ENCODE measurements at regions not wholly inside any gene's neighbourhood (a gene's known extent, or its start where the extent isn't known, plus 50 kb on each side); places are given as distances from the start of the nearest gene placed in this dataset.

DNA sequence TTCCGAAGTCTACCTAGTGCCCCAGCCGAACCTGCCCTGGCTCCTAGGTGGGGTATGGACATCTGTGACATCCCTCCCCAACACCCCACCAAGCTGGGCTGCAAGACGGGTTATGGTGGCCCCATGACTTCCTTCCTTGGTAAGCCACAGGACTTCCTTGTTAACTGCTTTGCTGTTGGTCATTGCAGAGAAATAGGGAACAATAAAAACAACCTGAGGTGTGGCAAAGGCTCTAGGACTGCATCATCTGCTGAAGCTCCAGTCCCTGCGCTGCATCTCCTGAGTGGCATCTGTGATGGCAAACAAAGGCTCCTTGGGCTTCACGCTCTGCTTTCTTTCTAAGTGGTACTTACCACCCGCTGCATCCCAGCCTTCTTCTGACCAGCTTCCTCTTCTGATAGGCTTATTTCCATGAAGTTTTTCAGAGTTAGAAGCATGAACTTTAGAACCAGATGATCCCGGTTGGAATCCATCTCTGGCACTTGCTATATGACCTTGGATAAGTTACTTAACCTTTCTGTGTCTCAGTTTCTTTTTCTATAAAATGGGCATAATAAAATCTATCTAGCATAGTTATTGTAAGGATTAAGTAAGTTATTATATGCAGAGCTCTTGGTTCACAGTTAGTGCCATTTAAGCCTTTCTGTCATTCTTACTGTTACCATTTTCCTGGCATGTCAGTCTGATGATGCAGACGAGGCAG lies 216.8 kb downstream of the RPS24 start:
- no peak for DNase-seq

DNA sequence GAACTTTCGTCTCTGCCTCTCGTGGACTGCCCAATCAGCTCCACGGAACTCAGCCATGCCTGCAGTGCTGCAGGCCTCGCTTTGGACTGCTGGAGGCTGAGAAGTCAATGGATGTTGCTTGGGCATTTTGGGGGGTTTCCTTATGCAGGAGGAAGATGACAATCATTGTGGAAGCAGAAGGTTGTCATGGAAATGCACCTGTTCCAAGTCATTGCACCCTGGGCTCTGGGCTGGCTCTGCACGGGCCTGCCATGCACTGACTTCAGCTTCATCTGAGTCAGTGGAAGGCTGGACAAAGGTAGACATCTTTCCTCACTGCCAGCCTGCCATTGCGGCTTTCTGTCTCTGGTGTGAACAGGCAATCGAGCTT lies 217.3 kb downstream of the RPS24 start:
- no peak for DNase-seq

DNA sequence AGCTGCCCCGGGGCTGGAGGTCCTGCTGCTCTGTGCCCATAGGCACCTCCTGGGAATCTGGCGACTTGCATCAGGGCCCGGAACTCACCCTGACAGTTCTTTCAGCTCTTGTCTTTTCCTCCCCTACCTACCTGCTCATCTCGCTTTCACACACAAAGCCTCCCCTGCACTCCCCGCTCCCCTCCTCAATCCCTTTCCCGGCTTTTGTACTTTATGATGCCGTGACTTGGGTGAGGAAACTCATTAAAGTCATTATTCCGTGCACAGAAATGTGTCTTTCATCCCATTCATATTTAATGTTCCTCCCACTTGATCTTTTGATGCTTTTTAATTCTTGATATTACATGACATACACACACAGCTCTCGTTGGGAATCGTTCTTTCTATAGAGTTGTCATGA lies 218.6 kb downstream of the RPS24 start:
- no peak for DNase-seq

DNA sequence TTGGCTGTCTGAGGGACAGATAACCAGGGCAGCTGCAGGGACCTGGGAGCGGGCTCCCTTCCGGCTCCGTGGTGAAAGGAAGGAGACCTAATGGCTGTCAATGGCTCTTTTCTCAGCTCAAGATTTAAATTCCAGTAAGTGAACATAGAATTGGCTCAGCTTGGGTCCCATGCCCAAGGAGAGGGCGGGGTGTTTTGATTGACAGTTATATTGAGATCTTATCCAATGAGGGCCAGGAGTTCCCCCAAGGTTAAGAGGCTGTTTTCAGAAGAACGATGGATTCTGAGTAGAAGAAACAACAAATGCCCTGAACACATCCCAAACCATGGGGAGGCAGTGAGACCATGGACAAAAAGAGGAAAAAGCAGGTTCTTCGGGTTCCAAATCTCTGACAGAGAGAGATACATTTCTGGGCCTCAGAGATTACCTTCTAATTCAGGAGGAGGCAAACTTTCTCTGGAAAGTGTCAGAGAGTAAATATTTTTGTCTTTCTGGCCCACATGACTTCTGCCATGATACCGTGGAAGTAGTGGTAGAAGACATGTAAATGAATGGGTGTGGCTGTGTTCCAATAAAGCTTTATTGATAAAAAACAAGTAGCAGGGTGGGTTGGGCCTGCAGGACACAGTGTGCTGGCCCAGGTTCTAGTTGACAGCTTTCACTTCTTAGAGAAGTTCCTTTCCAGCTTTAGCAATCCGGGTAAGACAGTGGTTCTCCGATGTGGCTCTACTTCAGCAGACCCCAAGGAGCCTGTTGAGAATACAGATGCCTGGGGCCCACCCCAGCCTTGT lies 219.6 kb downstream of the RPS24 start:
- DNase-seq = no peak

DNA sequence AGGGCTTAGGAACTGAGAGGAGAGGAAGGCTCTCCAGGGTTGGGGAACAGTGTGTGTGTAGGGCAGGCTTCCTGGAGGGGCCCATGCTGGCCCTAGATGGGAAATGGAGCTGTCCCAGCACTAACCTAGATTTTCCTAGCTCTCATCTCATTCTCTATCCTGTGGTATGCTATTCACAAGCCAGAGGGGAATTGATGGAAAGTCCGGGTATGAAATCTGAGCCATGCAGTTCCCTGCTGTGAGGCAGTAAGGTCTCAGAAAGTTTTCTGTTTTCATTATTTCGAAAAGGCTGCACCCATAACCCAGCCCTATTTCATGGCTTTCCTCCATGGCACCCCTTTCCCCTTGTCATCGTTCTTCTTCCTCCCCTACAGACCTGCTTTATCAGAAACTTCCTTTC lies 220.3 kb downstream of the RPS24 start:
- no peak for DNase-seq

DNA sequence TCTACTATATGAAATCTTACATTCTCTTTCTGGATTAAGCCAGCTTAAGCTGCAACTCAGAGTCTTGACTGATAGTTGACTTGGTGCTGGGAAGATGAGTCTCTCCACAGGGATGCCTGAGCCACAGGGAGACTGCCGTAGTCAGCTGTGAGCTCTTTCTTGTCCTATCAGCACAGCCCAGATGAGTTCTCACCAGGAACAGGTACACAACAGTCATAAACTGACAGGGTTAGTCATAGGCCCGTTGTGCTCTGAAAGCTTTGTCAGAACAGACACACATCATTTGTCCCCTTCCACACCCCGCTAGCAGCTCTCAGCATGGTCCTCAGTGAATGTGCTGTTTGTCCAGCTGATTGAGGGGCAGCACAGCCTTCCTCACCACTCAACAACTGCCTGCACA lies 221.6 kb downstream of the RPS24 start:
- DNase-seq = no peak

DNA sequence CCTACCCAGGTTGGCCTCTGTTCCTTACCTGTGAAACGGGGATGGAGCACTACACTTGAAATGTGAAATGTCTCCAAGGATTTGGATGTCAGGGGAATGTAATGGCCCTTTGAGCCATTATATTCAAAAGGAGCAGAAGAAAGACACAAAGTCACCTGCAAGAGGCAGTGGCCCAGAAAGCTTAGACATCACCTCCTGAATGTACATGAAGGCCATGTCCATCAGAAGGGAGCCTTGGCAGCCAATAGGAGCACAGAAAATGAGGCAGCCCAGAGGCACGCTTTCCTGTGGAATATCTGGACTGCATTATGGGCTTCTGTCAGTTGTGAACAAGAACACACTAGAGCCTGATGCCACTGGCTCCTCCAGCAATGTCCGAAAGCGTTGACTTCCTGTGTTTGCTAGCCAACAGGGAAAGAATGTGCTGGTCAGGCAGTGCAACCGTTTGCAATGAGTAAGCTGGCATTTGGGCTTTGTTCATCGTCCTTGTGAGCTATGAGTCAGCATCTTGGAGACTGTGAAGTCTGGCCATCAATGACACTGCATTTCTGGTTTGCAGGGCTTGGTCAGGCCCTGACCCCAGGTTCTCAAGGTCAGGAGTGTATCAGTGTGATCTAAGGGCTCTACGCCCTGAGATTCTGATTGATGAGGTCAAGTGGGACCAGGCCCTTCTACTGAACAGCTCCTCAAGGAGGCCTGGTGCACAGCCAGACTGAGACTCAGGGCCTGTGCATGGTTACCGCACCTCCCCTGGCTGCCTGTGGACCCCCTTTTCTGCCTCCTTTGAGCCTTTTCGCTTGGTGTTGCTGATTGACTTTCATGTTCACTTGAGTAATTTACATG lies 222.4 kb downstream of the RPS24 start:
- DNase-seq = no peak

DNA sequence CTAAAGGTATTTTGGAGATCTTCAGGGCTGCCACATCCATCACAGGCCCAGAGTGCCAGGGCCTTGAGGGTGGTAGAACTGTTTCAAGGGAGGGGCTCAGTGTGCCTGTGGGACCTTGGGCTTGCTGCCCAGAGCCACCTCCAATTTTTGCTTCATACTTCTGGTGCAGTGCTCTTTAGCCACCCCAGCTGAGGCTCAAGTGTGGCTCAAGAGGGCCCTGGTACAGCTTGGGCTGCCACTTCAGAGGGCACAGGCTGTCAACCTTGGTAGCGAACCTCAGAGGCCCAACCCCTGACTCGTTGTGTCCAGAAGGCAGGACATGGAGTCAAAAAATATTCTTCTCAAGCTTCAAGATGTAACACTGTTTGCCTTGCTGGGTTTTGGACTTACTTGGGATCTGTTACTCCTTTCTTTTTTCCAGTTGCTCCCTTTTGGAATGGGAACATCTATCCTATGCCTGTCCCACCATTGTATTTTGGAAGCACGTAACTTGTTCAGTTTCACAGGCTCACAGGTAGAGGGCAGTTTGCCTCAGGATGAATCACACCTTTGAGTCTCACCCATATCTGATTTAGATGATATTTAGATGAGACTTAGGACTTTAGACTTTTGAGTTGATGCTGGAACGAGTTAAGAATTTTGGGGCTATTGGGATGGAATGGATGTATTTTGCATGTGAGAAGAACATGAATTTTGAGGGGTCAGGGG lies 224.8 kb downstream of the RPS24 start:
- no peak for DNase-seq

DNA sequence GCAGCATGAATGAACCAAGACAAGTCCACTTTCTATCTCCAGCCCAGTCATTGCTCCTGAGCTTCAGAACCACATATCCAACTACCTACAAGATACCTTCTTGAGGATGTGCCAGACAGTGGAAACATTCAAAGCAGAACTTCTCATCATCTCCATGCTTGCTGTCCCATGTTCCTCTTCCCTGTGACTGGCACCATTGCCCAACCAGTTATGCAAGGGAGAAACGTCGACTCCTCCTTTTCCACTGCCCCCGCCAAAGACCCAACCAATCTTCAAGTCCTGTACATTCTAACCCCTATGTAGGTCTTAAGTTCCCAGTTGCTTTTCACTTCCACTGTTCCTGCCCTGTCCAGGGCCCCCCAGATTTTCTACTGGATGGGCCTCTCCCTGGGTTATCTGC lies 225.7 kb downstream of the RPS24 start:
- no peak for DNase-seq

DNA sequence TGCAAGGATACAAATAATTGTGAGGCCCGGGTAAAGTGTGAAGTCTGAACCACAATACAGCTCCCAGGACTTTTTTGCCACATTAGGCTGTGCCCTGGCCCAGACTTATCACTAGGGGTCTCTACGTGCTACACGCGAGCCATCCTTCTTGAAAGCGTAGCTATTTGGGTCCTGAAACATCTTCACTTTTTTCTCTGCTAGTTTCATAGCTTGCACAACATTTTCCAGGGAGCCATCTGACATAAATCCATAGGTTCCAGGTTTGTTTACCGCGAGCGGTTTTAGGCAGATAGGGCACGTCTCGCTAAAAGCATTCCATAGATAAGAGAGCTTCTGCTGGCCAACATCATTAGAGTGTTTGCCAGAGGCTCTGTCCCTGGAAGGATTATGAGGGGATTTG lies 226.5 kb downstream of the RPS24 start:
- no peak for DNase-seq

DNA sequence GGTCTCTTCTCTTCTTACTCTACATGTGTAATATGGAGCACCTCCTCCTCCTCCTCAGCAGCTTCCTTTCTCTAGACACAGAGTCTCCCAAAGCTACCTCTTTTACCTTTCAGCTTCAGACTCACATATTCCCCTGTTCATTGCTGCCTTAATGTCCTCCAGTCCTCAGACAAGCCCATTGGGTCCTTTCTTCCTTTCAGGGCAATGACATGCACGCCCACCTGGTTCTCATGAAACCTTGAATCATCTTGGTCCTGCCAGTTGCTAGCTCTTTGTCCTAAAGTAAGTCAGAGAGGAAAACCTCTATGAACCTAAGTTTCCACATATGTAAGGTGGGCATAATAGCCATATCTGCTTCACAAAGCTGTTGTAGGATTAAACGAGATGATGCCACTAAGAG lies 227.0 kb downstream of the RPS24 start:
- DNase-seq = no peak

DNA sequence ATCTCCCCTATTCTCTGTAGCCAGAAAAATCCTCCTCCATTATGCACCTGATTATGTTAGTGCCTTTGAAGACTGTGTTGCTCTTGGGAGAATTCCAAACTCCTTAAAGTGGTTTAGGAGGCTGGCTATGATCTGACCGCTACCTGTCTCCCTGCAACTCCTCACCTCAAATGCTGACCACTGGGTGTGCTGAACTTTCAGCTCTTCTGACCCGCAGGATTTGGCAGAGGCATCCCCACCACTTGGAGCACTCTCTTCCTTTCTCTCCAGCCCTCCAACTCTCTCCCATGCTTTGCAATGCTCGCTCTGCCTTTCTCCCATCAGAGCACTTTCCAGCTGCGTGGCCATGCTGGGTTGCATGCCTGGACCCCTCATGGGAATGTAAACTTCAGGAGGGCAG lies 227.6 kb downstream of the RPS24 start:
- DNase-seq = no peak

DNA sequence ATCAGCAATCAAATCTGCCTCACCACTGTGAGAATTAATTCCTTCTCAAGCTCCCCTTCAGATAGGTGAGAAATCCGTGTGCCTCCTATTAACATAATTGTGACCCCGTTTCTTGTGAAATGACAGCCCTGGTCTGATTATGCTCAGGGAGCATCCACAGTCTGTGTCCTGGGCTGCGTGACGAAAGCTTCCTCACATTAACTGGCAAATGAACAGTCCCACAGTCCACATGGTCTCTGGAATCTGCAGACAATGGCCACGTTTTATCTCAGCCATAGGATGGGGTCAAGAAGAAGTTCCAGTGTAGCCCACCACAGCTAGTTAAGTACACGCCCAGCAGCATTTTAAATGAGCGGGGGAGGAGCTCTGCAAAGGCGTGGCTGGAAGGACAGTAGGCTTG lies 229.2 kb downstream of the RPS24 start:
- no peak for DNase-seq

DNA sequence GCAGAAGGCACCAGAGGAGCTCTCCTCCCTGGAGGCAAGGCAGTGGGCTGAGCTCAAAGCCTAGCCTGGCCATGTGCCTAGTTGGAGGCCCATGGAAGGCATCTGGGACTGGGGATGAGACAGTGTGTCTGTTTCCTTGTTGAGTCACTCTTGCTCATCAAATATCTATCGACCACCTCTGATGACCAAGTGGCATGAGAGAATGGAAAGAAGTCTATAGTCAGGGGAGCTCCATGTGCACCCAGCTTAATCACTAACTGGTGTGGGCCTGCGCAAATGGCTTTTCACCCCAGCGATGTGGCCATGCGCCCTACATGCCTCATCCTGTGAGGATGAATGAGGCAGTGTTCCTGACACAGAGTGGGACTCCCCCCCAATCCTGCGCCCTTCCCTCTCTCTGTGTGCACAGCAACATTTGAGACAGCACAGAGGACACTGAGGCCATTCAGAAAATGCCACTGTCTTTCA lies 229.9 kb downstream of the RPS24 start:
- DNase-seq = no peak

DNA sequence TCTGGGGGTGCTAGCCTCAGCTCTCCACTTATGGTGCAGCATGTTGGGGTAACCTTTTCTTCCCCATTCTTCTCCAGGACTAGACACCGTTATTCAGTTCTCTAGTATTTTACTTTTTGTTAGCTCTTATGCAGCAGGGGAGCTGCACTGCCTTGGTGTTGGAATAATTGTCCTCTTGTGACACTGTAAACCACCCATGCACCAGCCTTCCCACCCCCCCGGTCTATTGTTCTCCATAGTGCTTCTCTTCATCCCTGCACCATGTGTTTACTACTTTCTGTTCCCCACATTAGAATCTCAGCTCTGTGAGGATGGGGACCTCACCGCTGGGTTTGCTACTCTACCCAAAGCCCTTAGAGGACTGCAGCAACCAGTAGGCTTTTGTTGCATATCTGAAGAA lies 230.7 kb downstream of the RPS24 start:
- no peak for DNase-seq

DNA sequence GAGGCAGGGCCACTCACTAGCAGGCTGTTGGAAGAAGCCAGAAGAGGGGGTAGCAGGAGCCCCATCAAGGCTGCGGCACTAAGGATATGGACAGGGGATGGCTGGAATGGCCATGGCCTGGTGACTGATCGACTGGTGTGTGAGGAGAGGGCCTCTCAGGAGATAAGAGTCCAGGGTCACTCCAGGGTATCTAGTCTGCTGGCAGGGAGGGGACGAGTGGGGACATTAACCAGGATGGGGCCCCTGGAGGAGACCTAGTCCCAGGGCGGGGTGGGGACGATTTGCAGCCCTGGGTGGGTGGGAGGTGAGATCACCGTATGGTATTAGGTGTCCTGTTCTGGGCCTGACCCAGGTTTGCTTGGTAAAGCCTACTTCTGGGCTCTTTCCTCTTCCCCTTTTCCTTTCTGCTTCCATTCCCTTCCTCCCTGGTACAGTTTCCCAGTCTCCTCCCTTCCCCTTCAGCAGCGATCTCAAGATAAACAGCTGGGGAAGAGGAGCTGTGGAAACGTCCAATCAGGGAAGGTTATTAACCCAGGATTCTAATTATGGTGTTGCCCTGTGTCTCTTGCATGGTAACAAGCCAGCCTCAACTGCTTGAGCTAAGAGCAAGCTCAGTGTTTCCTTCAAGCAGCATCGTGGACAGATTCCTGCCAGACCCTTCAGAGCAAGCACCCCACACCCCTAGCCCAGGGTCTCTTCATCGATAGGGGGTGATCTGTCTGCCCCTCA lies 233.2 kb downstream of the RPS24 start:
- no peak for DNase-seq

DNA sequence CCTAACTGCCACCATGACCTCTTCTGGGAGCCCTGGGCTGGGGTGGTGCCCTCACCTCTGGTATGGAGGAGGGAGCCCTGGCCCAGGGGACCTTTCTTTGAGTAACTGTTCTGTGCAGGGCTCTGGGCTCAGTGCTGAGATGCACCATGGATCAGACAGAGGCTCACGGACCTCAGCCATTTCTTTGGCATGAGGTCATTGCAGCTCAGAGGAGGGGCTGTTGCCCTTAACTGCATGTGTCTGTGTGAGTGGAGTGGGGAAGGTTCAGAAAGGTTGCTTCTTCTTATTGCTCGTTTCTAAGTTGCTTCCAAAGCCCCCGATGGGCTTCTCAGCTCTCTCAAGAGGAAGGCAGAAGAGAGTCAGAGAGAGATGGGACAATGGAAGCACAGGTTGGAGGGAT lies 233.9 kb downstream of the RPS24 start:
- DNase-seq = no peak

DNA sequence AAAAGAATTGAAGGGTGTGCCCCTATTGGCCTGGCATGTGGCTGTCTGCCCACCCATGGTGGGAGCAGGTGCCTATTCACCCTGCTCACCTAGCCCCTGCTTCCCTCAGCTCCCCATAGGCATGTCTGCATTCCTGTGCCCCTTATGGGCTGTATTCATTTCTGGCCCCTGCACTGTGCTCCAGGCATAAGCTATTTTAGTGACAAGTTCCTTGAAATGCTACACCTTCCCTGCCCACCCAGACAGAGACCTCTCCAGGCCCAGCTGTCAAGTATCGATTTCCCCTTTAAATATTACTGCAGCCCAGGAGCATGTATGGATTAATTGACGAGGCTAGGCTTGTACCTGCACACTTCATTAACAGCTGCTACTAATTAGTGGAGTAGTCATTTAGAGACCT lies 235.4 kb downstream of the RPS24 start:
- DNase-seq = no peak

DNA sequence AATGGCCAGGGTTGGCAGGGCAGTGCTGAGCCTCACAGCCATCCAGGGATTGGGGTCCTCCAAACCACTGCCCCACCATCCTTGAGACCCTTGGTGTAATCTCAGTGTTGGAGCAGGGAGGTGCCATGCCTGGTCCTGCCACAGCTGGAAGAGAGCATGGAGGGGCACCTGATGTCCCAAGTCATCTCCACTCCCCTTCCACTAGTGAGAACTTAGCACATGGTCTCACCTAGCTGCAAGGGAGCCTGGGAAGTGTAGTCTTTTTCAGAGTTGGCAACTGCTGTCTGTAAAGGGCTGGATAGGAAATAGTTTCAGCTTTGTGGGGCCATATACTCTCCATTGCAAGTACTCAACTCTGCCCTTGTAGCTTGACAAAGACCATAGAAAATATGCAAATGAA lies 238.7 kb downstream of the RPS24 start:
- no peak for DNase-seq

DNA sequence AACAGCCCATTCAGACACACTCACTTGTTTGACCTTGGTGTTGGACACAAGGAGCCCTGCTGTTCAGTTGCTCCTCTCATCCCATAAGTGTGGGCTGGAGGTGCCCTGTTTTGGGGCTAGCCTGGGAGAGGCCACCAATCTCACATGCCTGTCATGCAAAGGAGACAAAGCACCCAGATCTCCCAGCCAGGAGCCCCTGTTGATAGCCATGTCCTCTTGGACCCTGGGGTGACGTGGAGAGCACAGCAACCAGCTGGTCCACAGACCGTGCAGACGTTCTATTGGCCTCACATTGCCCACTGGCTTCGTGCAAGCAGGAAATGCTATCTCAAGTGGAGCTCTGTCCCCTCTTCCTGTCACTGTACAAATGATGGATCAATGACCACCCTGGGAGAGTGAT lies 240.8 kb downstream of the RPS24 start:
- no peak for DNase-seq

DNA sequence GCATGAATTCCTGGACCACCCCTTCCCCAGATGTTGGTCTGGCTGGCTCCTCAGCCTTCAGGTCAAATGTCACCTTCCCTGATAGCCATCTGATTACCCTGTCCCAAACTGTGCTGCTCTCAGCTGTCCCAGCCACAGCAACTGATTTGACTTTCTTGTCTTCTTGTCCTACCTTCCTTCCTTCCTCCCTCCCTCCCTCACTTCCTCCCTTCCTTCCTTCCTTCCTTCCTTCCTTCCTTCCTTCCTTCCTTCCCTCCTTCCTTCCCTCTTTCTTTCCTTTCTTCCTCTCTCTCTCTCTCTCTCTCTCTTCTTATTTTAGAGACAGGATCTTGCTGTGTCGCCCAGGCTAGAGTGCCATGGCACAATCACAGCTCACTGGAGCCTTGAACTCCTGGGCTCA lies 242.5 kb downstream of the RPS24 start:
- DNase-seq = no peak

DNA sequence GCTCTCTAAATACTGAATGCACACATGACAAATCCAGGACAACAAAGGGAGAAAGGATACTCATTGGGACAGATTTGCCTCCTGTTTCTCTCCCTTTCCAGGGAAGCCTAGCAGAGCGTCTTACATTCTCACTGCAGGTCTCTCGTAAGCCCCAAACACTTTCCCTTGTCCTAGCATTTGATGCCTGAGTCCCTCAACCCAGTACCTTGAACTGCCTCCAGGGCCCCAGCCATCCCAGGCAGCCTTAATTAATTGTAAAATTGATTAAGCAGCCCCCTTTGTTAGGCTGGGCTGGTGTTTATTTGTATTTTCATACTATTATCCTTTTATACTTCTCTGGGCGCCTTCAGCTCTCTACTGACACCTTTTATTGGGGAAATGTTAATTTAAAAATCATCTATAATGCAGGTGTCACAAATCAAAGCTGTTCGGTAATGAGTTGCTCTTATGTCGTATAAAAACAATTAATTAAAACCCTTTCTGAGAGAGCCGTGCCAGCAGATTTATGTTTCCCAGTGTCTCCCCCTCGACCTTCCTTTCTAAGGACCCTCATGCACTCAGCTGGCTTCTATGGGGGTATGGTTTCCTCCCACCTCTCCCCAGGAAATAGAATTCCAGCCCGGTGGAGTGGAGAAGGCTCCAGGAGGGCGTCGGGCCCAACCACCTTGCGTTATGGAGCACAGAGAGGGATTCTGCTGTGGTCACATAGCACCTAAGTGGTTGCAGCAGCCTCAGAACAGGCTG lies 243.8 kb downstream of the RPS24 start:
- DNase-seq = no peak
